Caco-2 (cell line): ENCODE measurements at regions not wholly inside any gene's neighbourhood (a gene's known extent, or its start where the extent isn't known, plus 50 kb on each side); places are given as distances from the start of the nearest gene placed in this dataset.

Experiments
- BruUV-seq: library from RNA; stranded (reverse); fragments of 400-500 nt; replicated peaks from 2 replicates; lab custom pipeline; 2021; lab: Mats Ljungman, UMichigan
- CTCF ChIA-PET: fragments of 300-600 bp; sonication (Branson Sonifier 250); formaldehyde crosslinking; loops from one replicate; lab custom pipeline; 2022; ENCODE audit warnings: antibody characterized with exemption; lab: Charles Lee
- POLR2A ChIA-PET: fragments of 300-600 bp; sonication (Branson Sonifier 250); formaldehyde crosslinking; loops from one replicate; lab custom pipeline; 2022; ENCODE audit warnings: antibody characterized with exemption; lab: Charles Lee
- DNase-seq, 2 experiments: peaks; one replicate each; pipeline versions ENCODE4 v3.0.0 to v3.0.0-alpha.2; 2020 to 2022
- H3K27me3 ChIP-seq: replicated peaks from 2 replicates; pipeline ENCODE4 v1.6.0; 2011; ENCODE audit warnings: low read length; ENCODE audit not compliant: control insufficient read depth, insufficient read depth
- H3K36me3 ChIP-seq: 2 replicates; pipeline ENCODE4 v1.5.1; 2011; ENCODE audit warnings: low read length; ENCODE audit not compliant: control insufficient read depth, insufficient read depth
- H3K4me1 ChIP-seq: fragments of 250-450 bp; sonication (Bioruptor Pico); 2 replicates; pipeline ENCODE4 v1.5.1; 2020; ENCODE audit warnings: mild to moderate bottlenecking
- H3K4me3 ChIP-seq: 2 replicates; pipeline ENCODE4 v1.5.1; 2011; ENCODE audit warnings: low read depth, mild to moderate bottlenecking, control low read depth, low read length
- H3K9me3 ChIP-seq: fragments of 250-450 bp; sonication (Bioruptor Pico); 2 replicates; pipeline ENCODE4 v1.5.1; 2020; ENCODE audit warnings: mild to moderate bottlenecking, moderate library complexity
- H3K27ac Mint-ChIP-seq: one replicate; pipeline ENCODE4 v1.8.0; 2022; ENCODE audit warnings: mixed read lengths; ENCODE audit not compliant: unreplicated experiment
- H3K27me3 Mint-ChIP-seq: one replicate; pipeline ENCODE4 v1.8.0; 2022; ENCODE audit warnings: mixed read lengths; ENCODE audit not compliant: insufficient read depth, unreplicated experiment
- H3K36me3 Mint-ChIP-seq: one replicate; pipeline ENCODE4 v1.8.0; 2022; ENCODE audit warnings: mild to moderate bottlenecking, mixed read lengths; ENCODE audit not compliant: insufficient read depth, unreplicated experiment
- H3K4me1 Mint-ChIP-seq: one replicate; pipeline ENCODE4 v1.8.0; 2022; ENCODE audit warnings: low read depth, mixed read lengths; ENCODE audit not compliant: unreplicated experiment
- H3K4me3 Mint-ChIP-seq: one replicate; pipeline ENCODE4 v1.8.0; 2022; ENCODE audit warnings: mild to moderate bottlenecking, moderate library complexity, mixed read lengths; ENCODE audit not compliant: unreplicated experiment
- H3K9me3 Mint-ChIP-seq: one replicate; pipeline ENCODE4 v1.8.0; 2022; ENCODE audit warnings: mixed read lengths; ENCODE audit not compliant: unreplicated experiment
- CTCF ChIP-seq, 2 experiments: fragments of 200-600 bp in 1 of 2; IDR thresholded peaks; 1 replicate in 1 of 2; 2 replicates in 1 of 2; pipeline versions ENCODE4 v1.5.1 to v1.8.0; 2011 to 2022; ENCODE audit warnings: antibody characterized with exemption in 1 of 2, control low read depth in 1 of 2, inconsistent platforms in 1 of 2, low read depth in 1 of 2, low read length in 1 of 2, mild to moderate bottlenecking in 1 of 2, moderate library complexity in 1 of 2; ENCODE audit not compliant: insufficient read depth in 1 of 2, severe bottlenecking in 1 of 2, unreplicated experiment in 1 of 2
- intact Hi-C: fragments of 100-400 bp; cut with micrococcal nuclease; formaldehyde crosslinking; loops from one replicate; pipeline ENCODE4 v1.10.0; 2022; ENCODE audit not compliant: unreplicated experiment

DNA sequence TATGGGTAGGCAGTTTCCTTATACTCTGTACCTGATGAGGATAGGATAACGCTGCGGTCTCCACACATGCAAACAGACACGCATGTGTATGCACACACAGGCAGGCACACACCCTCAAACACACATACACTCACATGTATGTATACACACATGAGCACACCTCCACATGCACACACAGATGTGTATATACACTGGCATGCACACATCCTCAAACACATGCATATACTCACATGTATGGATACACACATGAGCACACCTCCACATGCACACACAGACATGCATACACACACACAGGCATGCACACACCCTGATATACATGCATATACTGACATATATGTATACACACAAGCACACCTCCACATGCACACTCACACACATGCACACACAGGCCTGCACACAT lies 267.8 kb upstream of the HDAC4 start:
- intact Hi-C loops, result no loop called here
- BruUV-seq, result no TSS peak
- Mint-ChIP-seq H3K4me1 (no peaks in the 10 kb centered on the region), H3K9me3 (no peaks in the 10 kb centered on the region), H3K36me3 (no peaks in the 10 kb centered on the region), H3K27ac (no peak overlapping the region), H3K4me3 (no peak overlapping the region), H3K27me3 (peaks cover 6% of the 10 kb centered on the region)
- no peak for DNase-seq
- no peak for TF ChIP-seq CTCF (IDR thresholded peaks at IDR 0.05; ENCODE audit: insufficient read depth in 1 of 2, low read depth in 1 of 2, low read length in 1 of 2, severe bottlenecking in 1 of 2, unreplicated experiment in 1 of 2)
- Histone ChIP-seq H3K4me3 (no peak overlapping the region), H3K4me1 (no peaks in the 10 kb centered on the region), H3K9me3 (no peaks in the 10 kb centered on the region), H3K36me3 (no peaks in the 10 kb centered on the region), H3K27me3 (no peaks in the 10 kb centered on the region; the same call in 1 of the 2 replicates)
- ChIA-PET CTCF (no interaction called here), POLR2A (no interaction called here)

- H3K4me1 Mint-ChIP-seq, result no peaks in the 10 kb centered on the region
- no peak overlapping the region for H3K4me3 ChIP-seq
- H3K27me3 ChIP-seq, result no peaks in the 10 kb centered on the region; the same call in 1 of the 2 replicates
- intact Hi-C loops, result no loop called here
- no TSS peak for BruUV-seq
- H3K27ac Mint-ChIP-seq, result no peak overlapping the region
- ChIA-PET CTCF (no interaction called here), POLR2A (no interaction called here)
- TF ChIP-seq CTCF (IDR thresholded peaks at IDR 0.05; ENCODE audit: insufficient read depth in 1 of 2, low read depth in 1 of 2, low read length in 1 of 2, severe bottlenecking in 1 of 2, unreplicated experiment in 1 of 2), result no peak
- no peaks in the 10 kb centered on the region for H3K9me3 ChIP-seq
- H3K36me3 ChIP-seq, result no peaks in the 10 kb centered on the region
- H3K4me1 ChIP-seq, result no peaks in the 10 kb centered on the region
- no peaks in the 10 kb centered on the region for H3K36me3 Mint-ChIP-seq
- peaks cover 6% of the 10 kb centered on the region for H3K27me3 Mint-ChIP-seq
- no peak for DNase-seq
- H3K4me3 Mint-ChIP-seq, result no peak overlapping the region
- no peaks in the 10 kb centered on the region for H3K9me3 Mint-ChIP-seq
These were observed 267.2 kb upstream of the HDAC4 start for GRCh38 chr2:239668042-239668441.

DNA sequence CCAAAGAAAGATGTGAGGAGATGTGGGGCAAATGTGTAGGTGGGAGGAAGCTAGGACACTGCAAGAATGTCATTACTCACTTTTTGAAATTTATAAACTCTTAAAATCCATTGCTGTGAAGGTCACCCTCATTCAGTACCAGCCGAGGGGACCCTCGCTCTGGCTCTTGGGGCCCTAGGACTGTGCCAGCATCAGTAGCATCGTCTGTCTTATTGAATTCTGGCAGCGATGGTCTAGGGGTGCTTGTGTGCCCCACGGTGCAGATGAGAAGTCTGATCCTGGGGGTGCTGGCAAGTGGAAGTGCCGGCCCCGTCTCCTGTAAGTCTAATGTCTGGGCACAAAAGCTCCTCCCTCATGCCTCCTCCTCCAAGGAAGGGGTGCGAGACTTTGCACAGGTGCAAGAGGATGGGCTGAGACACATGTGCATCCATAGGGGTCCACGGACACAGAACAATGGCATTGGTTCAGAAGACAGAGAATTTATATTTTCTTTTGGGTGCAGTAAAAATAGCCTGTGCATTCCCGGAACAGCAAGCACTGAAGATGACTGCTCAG lies 266.7 kb upstream of the HDAC4 start:
- CTCF ChIA-PET, result no interaction called here
- intact Hi-C loops, result no loop called here
- Histone ChIP-seq H3K4me1 (no peaks in the 10 kb centered on the region), H3K4me3 (no peak overlapping the region), H3K27me3 (no peaks in the 10 kb centered on the region; the same call in 1 of the 2 replicates), H3K36me3 (no peaks in the 10 kb centered on the region), H3K9me3 (no peaks in the 10 kb centered on the region)
- POLR2A ChIA-PET, result no interaction called here
- no TSS peak for BruUV-seq
- H3K27ac Mint-ChIP-seq, result no peak overlapping the region
- peaks cover 6% of the 10 kb centered on the region for H3K27me3 Mint-ChIP-seq
- H3K36me3 Mint-ChIP-seq, result no peaks in the 10 kb centered on the region
- no peak for DNase-seq
- no peaks in the 10 kb centered on the region for H3K9me3 Mint-ChIP-seq
- TF ChIP-seq CTCF (IDR thresholded peaks at IDR 0.05; ENCODE audit: insufficient read depth in 1 of 2, low read depth in 1 of 2, low read length in 1 of 2, severe bottlenecking in 1 of 2, unreplicated experiment in 1 of 2), result no peak
- no peaks in the 10 kb centered on the region for H3K4me1 Mint-ChIP-seq
- H3K4me3 Mint-ChIP-seq, result no peak overlapping the region
